PC-9 (cell line): ENCODE measurements at regions not wholly inside any gene's neighbourhood (a gene's known extent, or its start where the extent isn't known, plus 50 kb on each side); places are given as distances from the start of the nearest gene placed in this dataset.

ENCODE experiments used
- CTCF ChIP-seq: fragments of 200-600 bp; sonication (generic); conservative IDR thresholded peaks from 2 replicates; pipeline ENCODE4 v1.6.1; 2017; ENCODE audit warnings: mixed run types, antibody characterized with exemption, mild to moderate bottlenecking, moderate library complexity
- EZH2 ChIP-seq: fragments of 200-600 bp; sonication (generic); IDR thresholded peaks from 2 replicates; pipeline ENCODE4 v1.8.0; 2017; ENCODE audit warnings: antibody characterized with exemption, low read depth

- TF ChIP-seq CTCF (no peak), EZH2 (no peak)
These were observed 272.1 kb downstream of the BCL11B start for GRCh38 chr14:98999901-99000300.
